D341Med (cell line): ENCODE measurements at regions not wholly inside any gene's neighbourhood (a gene's known extent, or its start where the extent isn't known, plus 50 kb on each side); places are given as distances from the start of the nearest gene placed in this dataset.
"Not testable (repeated sequence)": the region's sequence is repeated elsewhere in the genome, so short reads cannot be mapped to it uniquely, and the experiment has no call there.

ENCODE experiments used
- DNase-seq: peaks from one replicate; pipeline ENCODE4 v3.0.0; 2012; ENCODE audit warnings: low spot score

DNA sequence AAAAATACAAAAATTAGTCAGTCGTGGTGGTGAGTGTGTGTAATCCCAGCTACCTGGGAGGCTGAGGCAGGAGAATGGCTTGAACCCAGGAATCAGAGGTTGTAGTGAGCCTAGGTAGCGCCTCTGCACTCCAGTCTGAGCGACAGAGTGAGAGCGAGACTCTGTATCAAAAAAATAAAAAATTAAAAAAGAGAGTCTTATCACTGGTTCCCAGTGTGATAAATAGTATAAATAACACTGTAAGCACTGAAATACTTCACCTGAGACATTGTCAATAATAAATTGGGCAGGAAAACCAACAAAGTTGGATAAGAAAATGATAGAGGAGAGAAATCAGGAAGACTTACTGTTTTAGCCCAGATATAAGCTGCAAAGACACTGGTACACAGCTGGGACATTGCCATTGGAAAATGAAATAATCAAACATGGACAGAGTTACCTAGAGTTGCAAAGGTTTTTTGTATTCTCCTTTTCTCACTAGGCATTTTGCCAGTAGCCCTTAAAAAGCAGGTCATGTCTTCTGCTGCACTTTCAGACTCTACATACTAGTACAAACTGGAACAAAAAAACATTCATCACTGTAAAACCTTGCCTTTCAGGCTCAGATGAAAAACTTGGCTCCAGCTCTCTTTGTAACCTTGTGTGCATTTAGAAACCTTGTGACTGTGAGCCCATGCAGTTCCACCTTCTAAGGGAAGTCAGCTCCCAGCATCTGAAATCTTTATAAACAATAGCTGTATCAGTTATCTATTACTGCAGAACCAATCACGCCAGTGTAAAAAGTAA, 55.0 kb upstream of the PPP1R2C start:
- no peak for DNase-seq

DNA sequence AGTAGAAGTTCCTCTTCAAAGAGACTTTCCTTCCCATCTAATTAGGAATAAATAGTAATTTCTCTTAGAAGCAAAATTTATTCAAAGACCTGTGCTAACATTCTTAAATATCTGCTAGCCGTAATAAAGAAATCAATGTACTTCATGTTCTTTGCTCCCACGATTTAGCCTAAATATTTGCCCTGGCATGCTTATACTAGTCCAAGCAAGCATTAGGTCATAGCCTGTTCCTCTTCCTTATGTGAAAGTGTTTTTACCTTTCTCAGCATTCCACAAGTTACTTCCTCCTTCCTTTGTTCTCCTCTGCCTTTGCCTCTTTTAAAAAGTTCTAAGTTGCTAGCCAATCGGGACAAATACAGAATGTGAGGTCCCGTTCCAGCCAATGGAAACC, 55.6 kb upstream of the PPP1R2C start:
- not testable (repeated sequence) for DNase-seq

DNA sequence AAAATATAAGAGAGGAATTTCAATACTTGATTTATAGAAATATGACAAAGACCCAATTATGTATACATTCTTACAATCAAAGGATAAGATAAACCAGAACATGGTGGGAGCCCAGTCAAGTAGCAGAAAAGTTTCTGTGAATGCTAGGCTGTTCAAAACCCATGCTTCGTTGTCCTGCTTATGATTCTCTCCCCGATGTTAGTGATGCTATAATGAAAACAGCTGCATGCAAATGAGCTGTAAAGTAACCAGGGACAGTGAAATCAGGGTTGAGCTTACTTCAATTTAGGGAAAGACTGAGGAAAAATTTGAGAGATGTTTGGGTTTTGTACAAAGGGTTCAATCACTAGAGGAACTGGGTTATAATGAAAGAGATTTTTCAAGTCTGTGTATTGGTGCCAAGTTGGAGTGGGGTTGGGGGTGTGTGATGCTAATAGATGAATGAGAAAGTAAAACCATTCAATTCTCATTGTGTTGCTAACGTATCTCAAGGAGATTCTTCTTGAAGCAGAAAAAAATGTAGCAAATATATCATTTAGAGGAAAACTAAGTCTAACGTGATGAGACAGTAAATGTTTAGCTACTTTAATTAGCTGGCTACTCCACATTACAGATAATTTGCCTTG, 59.3 kb upstream of the PPP1R2C start:
- DNase-seq = no peak

DNA sequence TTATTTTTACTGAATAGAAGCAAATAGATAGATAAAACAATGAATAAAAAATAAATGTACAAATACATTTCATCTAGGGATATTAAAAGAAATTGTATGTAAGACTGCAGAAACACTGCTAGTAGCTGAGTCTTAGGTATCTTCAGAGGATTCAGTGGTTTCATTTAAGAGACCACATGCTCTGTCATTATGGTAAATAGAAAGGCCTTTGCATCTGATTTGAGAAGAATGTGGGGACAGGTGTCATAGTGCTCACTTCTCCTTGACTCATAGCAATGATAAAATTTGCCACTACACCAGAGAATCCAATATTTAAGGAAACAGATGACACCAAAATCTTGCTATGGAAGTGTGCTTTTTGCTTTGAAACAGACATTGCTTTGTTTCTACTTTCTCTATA, 59.8 kb upstream of the PPP1R2C start:
- no peak for DNase-seq

DNA sequence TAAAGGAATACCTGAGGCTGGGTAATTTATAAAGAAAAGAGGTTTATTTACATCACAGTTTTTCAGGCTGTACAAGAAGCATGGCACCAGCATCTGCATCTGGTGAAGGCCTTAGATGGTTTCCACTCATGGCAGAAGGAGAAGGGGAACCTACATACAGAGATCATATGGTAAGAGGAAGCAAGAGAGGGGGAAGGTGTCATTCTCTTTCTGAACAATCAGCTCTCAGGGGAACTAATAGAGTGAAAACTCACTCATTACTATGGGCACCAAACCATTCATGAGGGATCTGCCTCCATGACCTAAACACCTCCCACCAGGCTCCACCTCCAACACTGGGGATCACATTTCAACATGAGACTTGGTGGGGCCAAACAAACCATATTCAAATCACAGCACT, 61.7 kb upstream of the PPP1R2C start:
- DNase-seq = no peak

DNA sequence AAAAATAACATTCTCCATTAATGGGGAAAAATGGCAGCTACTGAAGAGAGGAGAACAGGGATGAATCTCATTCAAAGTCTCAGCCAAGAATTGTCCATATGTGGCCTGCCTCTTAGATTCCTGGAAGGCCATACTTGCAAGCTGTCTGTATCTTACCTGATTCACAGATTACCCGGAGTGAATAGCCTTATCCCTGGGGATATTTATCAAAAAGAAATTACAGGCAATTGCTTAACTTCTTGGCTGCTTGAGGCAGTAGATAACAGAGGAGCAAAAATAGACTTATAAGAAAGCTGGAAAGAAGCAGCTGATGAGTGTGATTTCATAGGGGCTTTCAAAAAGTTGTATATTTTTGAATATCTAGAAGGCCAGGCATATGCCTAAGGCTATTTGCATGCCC, 68.8 kb upstream of the PPP1R2C start:
- no peak for DNase-seq

DNA sequence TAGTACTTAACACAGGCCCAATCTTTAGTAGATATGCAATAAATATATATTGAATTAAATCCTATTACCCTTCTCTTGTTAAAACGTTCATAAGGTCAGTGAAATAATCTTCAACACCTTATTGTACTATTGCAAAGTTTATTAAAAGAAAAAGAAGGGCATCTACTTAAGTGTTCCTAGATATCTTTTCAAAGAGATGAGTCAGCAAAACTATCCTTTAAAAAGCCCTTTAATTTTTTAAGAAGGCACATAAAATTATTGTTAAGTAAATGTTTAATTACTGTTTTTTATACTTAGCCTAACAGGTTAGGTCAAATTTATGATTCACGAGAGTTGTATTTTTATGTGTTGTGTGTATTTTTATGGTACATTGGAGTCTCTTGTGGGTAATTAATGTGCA, 77.3 kb upstream of the PPP1R2C start:
- no peak for DNase-seq

DNA sequence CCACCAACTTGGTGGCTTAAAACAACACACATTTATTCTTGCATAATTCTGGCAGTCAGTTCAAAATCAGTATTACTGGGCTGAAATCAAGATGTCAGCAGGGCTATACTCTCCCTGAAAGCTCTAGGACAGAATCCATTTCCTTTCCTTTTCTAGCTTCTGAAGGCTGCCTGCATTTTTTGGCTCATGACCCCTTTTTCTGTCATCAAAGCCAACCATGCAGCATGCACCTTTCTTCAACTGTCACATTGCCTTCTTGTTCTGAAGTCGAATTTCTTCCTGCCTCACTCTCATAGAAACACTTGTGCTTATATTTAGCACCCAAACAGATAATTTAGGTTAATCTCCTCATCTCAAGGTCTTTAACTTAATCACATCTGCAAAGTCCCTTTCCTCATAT, 79.8 kb upstream of the PPP1R2C start:
- no peak for DNase-seq

DNA sequence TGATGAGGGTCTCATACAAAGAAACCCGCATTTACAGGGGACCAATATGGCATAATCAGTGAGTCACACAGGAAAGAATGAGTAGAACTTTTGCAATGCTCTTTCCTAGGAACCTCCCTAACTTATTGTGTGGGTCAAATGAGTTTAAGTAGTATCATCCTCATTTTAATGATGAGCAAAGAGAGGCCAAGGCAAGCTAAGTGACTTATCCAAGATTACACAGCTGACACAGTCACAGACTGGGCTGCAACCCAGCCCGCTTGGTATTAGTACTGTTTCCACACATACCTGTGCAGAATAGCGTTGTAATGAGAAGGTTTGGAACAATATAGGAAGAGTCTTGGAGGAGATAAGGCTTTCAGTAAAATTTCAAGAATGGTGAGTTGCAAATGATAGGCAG, 91.0 kb upstream of the PPP1R2C start:
- DNase-seq = no peak

DNA sequence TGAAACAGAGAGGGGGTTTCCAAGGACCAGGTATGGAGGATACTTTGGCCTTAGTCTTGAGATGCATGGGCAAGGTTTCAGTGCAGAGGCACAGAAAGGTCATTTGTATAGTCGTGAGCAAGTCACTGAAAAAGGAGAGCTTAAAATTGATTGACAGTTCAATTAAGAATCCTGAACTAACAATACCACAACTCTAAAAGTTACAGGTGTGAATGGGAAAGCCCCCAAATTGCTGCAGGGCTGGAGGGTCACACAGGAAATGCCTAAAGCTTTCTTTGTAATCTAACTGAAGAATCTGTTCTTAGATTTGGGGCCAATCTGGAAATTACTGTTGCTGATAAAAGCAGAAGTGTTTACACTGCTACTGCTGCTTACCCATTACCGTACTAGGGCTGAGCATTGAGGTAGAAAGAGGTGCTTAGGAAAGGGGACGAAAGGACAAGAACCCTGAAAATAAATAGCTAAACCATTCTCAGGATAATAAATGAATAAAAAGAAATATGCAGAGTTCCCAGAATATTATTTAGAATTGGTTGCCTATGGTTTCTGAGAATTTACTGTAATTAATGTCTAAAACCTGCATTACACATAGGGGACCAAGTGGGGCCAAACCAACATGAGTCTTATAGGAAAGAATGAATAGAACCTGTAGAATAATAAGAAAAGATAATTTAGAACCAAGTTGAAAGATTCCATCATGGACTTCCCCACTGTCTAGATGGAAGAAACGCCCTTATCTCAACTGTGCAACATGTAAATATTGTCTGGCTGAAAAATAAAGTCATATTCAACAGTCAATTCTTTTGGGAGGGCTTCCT, 91.9 kb upstream of the PPP1R2C start:
- no peak for DNase-seq

DNA sequence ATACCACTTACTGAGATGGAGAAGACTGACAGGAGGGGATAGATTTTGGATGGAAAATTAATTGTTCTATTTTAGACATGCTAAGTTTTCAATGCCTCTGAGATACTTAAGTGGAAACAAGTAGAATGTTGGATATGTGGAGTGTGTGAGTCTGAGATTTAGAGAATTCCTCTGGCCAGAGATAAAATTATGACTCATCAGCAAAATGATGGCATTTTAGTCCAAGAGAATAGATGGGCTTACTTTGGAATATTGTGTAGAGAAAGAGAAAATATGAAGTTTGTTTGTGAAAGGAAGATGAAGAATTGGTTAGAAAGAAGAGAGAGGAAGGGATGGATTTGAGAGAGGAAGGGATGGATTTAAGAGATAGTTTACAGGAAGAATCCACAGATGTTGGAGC, 108.6 kb upstream of the PPP1R2C start:
- no peak for DNase-seq

DNA sequence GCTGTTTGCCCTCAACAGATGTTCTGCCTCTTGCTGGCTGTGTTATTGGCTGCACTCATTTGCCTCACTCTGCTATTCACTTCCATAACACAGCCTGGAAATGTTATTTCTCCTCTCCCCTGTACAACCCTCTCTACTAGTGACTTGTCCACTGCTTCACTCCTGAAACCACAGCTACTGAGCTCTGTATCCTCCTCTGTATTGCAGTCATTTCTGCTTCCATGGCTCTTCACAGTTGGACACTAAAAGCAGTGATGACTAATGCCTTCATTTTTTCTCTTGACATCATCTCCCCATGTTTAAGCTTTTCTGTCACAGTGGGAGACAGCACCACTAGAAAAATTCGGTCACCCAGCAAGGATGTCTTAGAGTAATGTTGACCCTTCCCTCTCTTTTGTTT, 123.0 kb upstream of the PPP1R2C start:
- no peak for DNase-seq

DNA sequence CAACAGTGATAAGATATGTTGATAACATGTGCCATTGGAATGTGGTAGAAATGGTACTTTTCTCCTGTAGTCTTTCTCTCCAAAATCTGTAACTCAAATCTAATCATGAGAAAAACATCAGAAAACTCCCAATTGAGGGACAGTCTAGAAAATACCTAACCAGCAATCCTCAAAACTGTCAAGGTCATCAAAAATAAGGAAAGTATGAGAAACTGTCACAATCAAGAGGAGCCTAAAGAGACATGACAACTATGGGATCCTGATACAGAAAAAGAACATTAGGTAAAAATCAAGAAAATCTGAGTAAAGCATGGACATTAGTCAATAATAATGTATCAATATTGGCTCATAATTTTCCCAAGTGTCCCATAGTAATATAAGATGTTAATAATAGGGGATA, 124.5 kb upstream of the PPP1R2C start:
- DNase-seq = no peak

DNA sequence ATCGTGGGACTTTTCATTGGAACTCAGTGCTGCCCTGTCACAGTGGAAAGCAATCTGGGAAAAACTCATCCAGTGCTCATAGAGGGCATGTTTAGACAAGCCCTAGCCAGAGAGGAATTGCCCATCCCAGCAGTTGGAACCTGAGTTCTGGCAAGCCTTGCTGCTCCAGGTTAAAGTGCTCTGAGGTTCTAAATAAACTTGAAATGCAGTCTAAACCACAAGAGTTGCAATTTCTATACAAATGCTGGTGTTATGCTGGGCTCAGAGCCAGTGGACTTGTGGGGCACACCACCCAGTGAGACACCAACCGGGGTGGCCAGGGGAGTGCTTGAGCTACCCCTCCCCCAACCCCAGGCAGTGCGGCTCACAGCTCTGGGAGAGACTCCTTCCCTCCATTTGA, 142.8 kb upstream of the PPP1R2C start:
- DNase-seq = no peak

DNA sequence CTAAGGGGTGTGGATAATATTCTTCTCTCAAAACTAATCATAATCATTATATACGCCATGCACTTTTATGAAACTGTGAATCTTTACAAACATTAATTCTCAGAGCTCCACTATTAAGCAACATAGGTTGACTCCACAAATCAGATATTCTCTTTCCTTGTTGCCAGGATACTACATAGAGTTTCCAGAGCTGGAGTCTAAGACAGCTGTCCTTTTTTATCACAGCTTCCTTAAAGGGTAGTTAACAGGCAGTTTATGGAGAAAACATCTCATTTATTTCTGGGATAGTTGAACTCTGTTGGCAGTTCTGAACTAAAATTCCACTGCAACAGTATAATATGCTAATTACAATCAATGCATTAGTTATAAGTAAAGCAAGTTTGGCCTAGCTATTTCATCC, 152.1 kb upstream of the PPP1R2C start:
- DNase-seq = no peak

DNA sequence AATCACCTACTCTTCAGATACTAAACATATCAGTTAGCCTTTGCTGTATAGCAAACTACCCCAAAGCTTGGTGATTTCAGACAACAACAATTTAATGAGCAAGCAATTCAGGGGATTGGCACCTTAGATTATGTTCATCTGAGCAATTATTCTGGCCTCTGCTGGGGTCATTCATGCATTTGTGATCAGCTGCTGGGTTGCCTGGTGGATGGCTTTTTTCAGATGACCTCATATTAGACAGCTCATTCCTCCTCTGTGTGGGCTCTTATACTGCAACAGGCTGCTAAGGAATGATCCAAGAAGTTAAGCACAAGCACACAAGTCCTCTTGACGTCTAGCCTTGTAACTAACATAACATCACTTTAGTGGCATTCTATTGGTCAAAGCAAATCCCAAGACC, 153.0 kb upstream of the PPP1R2C start:
- DNase-seq = no peak

DNA sequence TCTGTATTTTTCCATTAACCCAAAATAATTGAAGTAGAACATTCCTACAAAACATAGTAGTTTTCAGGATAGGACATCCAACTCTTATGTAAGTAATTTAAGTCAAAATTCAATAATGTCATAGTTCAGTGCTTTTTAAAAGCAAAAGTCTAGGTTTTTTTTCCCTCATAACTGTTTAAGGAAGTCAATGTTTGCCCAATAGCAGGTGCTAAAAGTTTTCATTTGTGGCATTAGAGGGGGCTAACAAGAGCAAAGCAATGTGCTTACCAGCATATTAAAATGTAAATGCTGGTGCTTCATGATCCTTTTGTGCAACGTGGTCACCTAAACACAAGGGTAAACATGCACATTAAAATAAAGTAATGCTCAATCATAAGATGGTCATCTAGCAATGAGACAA, 155.2 kb upstream of the PPP1R2C start:
- no peak for DNase-seq

DNA sequence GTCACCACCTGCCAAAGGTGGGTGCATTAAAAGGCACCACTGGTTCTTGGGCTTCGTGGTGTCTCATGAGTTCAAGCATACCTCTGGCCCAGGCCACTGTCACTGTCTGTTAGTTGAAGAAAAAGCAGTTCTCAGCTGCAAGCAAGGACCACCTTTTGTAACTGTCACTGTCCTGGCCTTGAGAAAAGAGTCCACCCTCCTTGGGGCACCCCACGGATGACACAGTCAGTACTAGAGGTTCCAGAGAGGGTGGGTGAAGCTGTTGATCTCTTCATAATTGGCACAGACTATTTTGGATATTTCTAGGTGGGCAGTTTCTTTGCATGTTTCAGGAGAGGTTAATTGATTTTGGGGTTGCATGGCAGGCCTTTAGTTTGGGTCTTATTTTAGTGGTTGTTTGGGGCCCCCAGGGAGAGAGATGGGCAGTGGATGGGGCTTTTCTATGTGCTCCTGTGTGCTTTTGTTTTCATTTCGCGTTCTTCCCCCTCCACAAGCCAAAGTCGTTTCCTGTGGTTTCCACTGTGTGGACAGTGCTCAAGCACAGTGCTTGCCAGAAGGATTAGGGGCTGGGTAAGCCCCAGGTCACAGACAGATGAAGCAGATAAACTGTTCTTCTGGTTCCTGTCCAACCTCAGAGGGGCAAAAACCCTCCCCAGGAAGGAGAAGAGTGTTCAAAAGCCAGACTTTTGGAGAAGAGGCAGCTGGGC, 156.2 kb upstream of the PPP1R2C start:
- no peak for DNase-seq

DNA sequence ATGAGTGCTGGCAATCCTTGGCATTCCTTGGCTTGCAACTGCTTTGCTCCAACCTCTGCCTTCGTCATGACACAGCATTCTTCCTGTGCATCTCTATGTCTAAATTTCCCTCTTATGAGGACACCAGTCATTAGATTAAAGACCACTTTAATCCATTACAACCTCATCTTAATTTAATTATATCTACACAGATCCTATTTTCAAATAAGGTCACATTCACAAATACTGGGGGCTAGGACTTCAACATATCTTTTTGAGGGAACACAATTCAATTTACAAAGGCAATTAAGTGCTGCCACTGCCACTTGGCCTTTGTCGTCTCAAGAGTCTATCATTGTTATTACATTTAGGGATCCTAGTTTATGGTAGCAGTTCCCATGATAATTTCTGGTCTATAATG, 163.7 kb upstream of the PPP1R2C start:
- no peak for DNase-seq

DNA sequence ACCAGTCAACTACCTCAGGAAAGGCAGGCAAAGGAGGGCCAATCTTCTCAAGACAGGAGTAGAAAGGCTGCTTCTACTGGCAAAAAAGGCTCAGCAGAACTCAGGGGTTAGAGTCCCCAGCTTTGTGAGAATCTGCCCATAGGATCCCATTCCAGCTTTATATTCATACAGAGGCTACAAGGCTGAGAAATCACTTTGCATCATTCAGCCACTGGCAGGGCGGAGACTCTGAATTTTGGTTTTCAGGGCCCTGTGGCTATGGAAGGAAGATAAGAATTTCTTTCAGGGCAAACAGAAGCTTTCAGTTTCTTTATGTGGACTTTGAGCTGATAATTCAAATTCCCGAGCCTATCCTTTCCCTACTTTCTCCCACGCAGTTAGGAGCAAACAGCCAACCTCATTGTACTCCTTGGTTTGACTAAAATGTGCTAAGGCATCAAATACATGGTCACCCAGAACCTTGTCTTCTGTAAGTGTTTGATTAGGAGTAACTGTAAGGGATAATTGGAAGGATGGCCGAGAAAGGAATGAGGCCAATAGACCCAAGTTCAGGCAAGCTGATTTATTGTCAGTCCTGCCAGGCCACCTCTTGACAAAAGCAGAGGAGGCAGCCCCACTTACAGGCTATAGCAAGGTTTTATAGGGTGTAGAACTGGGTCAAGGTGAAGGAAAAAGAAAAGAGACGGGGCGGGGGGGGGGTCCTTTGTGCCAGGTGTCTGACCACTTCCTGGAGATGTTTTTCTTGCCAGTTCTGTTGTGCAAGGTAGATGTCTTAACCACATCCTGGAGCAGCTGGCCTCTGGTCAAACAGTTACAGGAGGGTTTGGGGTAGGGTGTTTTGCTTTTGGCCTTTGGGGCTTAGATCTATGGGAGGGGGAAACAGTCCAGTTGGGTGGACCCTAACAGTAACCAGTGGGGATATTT, 165.3 kb upstream of the PPP1R2C start:
- DNase-seq = no peak

DNA sequence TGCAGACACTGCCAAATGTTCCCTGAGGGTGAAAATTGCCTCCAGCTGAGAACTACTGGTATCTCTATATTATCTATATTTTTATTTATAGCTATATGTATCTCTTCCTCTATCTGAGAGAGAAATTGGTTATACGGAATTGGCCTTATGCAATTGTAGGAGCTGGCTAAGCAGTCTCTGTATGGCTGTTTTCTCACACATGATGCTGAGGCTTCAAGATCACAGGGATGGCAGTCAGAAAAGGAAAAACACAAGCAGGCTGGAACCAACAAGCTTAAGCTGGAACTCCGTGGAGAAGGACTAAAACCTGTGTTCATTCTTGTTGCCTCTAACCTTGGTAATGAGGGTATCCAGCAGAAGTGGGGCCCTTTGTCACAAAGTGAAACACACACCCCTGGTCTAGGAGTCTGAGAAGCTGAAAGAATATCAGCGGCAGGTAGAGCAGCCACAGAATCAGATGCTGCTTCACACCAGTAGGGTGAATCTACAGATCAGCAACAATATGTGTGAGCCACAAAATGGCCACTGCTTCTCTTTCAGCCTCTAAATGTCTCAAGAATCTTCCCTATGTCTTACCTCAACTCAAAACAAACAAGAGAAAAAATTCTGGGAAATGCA, 166.5 kb upstream of the PPP1R2C start:
- DNase-seq = no peak
